MG63 (cell line): ENCODE measurements at regions not wholly inside any gene's neighbourhood (a gene's known extent, or its start where the extent isn't known, plus 50 kb on each side); places are given as distances from the start of the nearest gene placed in this dataset.

Experiments
- DNase-seq: peaks from one replicate; pipeline ENCODE4 v3.0.0-alpha.2; 2020
- H3K27me3 ChIP-seq: fragments of 250-450 bp; sonication (Bioruptor Pico); 2 replicates; pipeline ENCODE4 v1.5.1; 2020; ENCODE audit warnings: mild to moderate bottlenecking, moderate library complexity
- H3K36me3 ChIP-seq: fragments of 250-450 bp; sonication (Bioruptor Pico); 2 replicates; pipeline ENCODE4 v1.5.1; 2020; ENCODE audit warnings: mild to moderate bottlenecking, moderate library complexity
- H3K4me3 ChIP-seq: fragments of 250-450 bp; sonication (Bioruptor Pico); 2 replicates; pipeline ENCODE4 v1.5.1; 2020; ENCODE audit warnings: mild to moderate bottlenecking, moderate library complexity
- H3K9me3 ChIP-seq: fragments of 250-450 bp; sonication (Bioruptor Pico); 2 replicates; pipeline ENCODE4 v1.5.1; 2020; ENCODE audit warnings: mild to moderate bottlenecking, moderate library complexity

DNA sequence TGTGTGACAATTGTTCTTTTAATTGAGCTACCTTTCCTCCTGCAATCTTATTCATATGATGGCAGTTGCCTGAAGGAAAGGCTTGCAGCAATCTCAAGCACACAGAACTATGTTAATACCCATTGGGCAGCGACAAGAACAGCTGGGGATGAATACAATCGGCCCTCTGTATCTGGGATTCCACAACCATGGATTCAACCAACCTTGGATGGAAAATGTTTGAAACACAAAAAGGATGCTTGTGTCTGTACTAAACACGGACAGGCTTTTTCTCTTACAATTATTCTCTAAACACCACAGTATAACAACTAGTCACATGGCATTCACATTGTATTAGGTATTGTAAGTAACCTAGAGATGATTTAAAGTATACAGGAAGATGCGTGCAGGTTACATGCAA, 256.1 kb upstream of the SIX2 start:
- Histone ChIP-seq H3K27me3 (no peaks in the 10 kb centered on the region), H3K36me3 (no peaks in the 10 kb centered on the region), H3K9me3 (no peaks in the 10 kb centered on the region), H3K4me3 (no peak overlapping the region)
- no peak for DNase-seq

GRCh38 chr2:45264227-45265225, 255.3 kb upstream of the SIX2 start:
- Histone ChIP-seq H3K9me3 (no peaks in the 10 kb centered on the region), H3K36me3 (no peaks in the 10 kb centered on the region), H3K27me3 (no peaks in the 10 kb centered on the region), H3K4me3 (no peak overlapping the region)
- no peak for DNase-seq

DNA sequence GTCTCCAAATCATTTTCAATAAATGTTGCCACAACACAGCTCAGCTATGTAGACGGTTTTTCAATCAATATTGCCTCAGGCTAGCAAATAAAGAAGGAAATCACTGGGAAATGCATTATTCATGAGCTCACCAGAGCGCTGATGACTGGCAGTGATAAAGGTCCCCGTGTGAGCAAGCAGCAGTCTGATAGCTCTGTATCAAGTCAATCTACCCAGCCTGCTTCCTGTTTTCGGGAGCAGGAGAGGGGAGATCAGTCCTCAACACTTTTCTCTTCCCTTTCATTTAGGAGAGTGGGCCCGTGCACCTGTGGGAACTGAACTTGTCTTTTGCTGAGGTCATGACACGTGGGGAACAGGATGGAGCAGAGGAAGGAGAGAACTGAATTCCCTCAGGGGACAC, 253.9 kb upstream of the SIX2 start:
- H3K9me3 ChIP-seq: no peaks in the 10 kb centered on the region
- H3K27me3 ChIP-seq: no peaks in the 10 kb centered on the region
- no peak for DNase-seq
- no peak overlapping the region for H3K4me3 ChIP-seq
- H3K36me3 ChIP-seq: no peaks in the 10 kb centered on the region

GRCh38 chr2:45261746-45262145, 252.5 kb upstream of the SIX2 start:
- no peaks in the 10 kb centered on the region for H3K9me3 ChIP-seq
- no peaks in the 10 kb centered on the region for H3K36me3 ChIP-seq
- no peaks in the 10 kb centered on the region for H3K27me3 ChIP-seq
- DNase-seq: no peak
- no peak overlapping the region for H3K4me3 ChIP-seq

DNA sequence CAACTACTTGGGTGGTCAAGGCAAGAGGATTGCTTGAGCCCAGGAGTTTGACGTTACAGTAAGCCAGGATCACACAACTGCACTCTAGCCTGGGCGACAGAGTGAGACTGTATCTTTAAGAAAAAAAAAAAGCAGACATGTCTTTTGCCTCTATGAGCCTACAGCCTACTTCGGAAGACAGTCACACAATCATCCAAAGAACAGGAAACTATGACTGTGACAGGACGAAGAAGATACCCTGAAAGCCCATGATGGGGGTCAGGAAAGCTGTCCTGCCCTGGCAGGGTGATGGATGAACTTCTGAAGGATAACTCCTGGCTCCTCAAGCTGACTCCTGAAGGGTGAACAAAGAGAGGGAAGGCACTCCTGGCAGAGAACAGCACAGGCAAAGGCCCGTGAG, 251.7 kb upstream of the SIX2 start:
- DNase-seq: no peak
- H3K27me3 ChIP-seq: no peaks in the 10 kb centered on the region
- H3K36me3 ChIP-seq: no peaks in the 10 kb centered on the region

GRCh38 chr2:45259547-45260160, 250.4 kb upstream of the SIX2 start:
- no peak overlapping the region for H3K4me3 ChIP-seq
- no peaks in the 10 kb centered on the region for H3K36me3 ChIP-seq
- H3K9me3 ChIP-seq: no peaks in the 10 kb centered on the region
- no peaks in the 10 kb centered on the region for H3K27me3 ChIP-seq
- DNase-seq: no peak

More for the DNA sequence above, 251.7 kb upstream of the SIX2 start:
- no peak overlapping the region for H3K4me3 ChIP-seq
- H3K9me3 ChIP-seq: no peaks in the 10 kb centered on the region

DNA sequence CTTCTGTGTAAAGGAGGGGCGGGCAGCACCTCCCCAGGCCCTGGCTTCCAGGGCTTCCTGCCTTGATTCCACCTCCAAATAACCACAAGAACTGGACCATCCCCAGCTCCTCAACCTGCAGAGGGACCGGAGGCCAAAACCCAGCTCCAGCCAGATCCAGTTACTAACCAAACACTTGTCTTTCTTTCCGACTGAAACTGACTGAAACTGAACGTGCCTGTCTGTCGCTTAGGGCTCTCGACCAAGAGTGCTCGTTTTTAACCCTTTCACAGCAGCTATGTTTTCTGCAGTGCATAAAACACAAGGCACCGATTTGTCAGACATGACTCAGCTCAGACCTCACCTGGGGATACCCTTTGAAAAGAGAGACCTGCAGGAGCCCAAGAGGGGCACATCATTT, 249.9 kb upstream of the SIX2 start:
- DNase-seq: no peak
- no peaks in the 10 kb centered on the region for H3K27me3 ChIP-seq
- no peaks in the 10 kb centered on the region for H3K9me3 ChIP-seq
- H3K4me3 ChIP-seq: no peak overlapping the region
- H3K36me3 ChIP-seq: no peaks in the 10 kb centered on the region

DNA sequence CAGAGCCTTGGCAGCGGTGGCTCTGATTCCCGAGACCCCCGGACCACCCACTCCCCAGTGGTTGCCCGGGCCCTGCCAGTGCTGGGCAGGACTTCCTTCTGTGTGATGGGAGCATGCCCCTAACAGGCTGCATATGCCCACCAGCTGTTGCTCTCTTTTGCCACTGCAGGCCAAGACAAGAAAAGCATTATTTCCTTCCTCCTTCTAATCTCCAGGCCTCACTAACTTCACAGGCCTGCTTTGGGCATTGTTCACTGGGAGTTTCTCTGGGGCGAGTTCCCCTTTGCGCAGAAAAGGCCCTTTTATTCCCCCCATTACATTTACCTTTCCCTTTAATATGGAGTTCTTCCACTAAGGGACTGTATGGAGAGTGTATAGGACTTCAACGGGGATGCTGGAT, 249.1 kb upstream of the SIX2 start:
- Histone ChIP-seq H3K36me3 (no peaks in the 10 kb centered on the region), H3K27me3 (no peaks in the 10 kb centered on the region), H3K4me3 (no peak overlapping the region), H3K9me3 (no peaks in the 10 kb centered on the region)
- DNase-seq: no peak

GRCh38 chr2:45257820-45258219, 248.6 kb upstream of the SIX2 start:
- Histone ChIP-seq H3K27me3 (no peaks in the 10 kb centered on the region), H3K36me3 (no peaks in the 10 kb centered on the region), H3K4me3 (no peak overlapping the region), H3K9me3 (no peaks in the 10 kb centered on the region)
- no peak for DNase-seq

GRCh38 chr2:45256867-45257641, 247.8 kb upstream of the SIX2 start:
- H3K4me3 ChIP-seq: no peak overlapping the region
- H3K36me3 ChIP-seq: no peaks in the 10 kb centered on the region
- no peaks in the 10 kb centered on the region for H3K9me3 ChIP-seq
- DNase-seq: no peak
- H3K27me3 ChIP-seq: no peaks in the 10 kb centered on the region

- peak; percentile 72 for DNase-seq
- no peaks in the 10 kb centered on the region for H3K27me3 ChIP-seq
- H3K36me3 ChIP-seq: no peaks in the 10 kb centered on the region
- no peaks in the 10 kb centered on the region; the same call in 1 of the 2 replicates for H3K9me3 ChIP-seq
- no peak overlapping the region for H3K4me3 ChIP-seq
Measured at GRCh38 chr2:45256173-45256866, 247.1 kb upstream of the SIX2 start.

DNA sequence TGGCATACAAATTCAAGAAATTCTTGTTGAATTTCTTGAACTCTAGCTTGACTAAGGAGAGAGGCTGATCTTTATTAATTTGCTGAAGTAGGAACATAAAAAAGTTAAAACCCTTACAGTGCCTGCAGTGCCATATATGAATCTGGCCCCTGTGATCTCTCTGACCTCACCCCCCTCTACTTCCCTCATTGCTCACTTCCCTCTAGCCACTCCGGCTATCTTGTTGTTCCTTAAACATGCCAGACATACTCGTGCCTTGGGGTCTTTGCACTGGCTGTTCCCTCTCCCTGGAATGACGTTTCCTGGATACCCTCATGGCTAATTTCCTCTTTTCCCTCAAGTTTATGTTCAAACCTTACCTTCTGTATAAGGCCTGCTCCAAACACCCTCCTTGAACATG, 246.3 kb upstream of the SIX2 start:
- DNase-seq: no peak
- Histone ChIP-seq H3K9me3 (no peaks in the 10 kb centered on the region; the same call in 1 of the 2 replicates), H3K27me3 (no peaks in the 10 kb centered on the region), H3K36me3 (no peaks in the 10 kb centered on the region), H3K4me3 (no peak overlapping the region)

DNA sequence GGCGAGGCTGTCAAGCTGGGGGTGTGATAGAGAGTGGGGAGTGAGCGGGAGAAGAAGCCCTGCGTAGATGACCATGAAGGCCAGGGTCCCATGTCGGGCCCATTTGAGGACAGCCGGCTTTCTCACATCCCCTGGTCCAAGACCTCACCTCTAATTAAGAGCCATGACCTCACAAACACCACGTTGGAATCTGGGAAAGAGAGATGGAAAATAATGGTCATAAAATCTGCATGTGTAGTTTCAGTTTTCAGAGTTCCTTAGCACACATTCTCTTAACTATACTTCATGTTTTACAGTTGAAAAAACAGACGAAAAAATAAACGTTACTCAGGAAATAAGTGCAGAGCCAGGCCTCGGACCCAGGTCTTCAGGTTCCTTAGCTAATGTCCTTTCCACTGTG, 244.8 kb upstream of the SIX2 start:
- Histone ChIP-seq H3K36me3 (no peaks in the 10 kb centered on the region), H3K4me3 (no peak overlapping the region), H3K9me3 (no peaks in the 10 kb centered on the region; the same call in 1 of the 2 replicates), H3K27me3 (no peaks in the 10 kb centered on the region)
- no peak for DNase-seq

- Histone ChIP-seq H3K4me3 (no peak overlapping the region), H3K36me3 (no peaks in the 10 kb centered on the region), H3K9me3 (no peaks in the 10 kb centered on the region; the same call in 1 of the 2 replicates), H3K27me3 (no peaks in the 10 kb centered on the region)
- DNase-seq: no peak
Measured at GRCh38 chr2:45253151-45253550, 243.9 kb upstream of the SIX2 start.

- no peak overlapping the region for H3K4me3 ChIP-seq
- H3K27me3 ChIP-seq: no peaks in the 10 kb centered on the region
- no peak for DNase-seq
- no peaks in the 10 kb centered on the region for H3K36me3 ChIP-seq
- H3K9me3 ChIP-seq: no peaks in the 10 kb centered on the region; the same call in 1 of the 2 replicates
Measured at GRCh38 chr2:45250176-45250575, 240.9 kb upstream of the SIX2 start.

DNA sequence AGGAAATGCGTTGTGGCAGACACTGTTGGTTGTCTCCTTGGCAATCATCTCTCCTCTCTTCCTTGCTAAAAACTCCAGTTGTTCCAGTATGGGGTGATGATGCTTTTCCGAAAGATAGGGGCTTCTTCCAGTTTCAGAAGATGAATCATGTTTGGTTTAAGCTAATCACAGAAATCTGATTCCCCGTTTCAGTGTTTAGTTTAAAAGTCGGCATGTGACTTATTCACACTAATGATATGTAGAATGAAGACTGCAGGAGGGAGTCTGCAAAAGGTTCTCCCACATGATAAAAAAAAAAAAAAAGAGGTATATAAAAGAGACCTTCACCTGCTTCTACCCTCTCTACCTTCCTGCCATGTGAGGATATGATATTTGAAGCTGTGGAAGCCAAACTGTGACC, 239.0 kb upstream of the SIX2 start:
- no peak for DNase-seq
- H3K4me3 ChIP-seq: no peak overlapping the region
- no peaks in the 10 kb centered on the region; the same call in 1 of the 2 replicates for H3K9me3 ChIP-seq
- H3K36me3 ChIP-seq: no peaks in the 10 kb centered on the region
- H3K27me3 ChIP-seq: no peaks in the 10 kb centered on the region
